ENCODE measurements at regions not wholly inside any gene's neighbourhood (a gene's known extent, or its start where the extent isn't known, plus 50 kb on each side); places are given as distances from the start of the nearest gene placed in this dataset.
"Not testable (repeated sequence)": the region's sequence is repeated elsewhere in the genome, so short reads cannot be mapped to it uniquely, and the experiment has no call there.

DNA sequence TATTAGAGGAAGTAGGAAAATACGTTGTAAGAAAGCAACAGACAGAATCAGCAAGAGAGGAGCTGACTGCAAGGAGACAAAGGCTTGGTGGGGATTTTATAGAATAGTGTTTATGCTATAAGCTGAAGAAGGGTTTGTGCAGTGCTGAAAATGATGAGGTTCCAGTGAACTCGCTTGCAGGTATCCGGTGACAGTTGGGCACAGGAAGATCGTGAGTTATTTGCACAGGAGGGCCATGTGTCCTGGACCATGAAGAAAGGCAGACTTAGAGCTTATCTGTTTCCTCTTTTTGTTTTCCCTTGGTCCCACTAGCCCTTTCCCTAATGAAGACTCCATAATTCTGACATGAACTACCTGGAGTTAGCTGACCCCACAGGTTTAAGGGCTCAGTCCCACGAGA, 61.4 kb downstream of the NXNL2 start:
- no peak for DNase-seq (ENCODE audit: low read depth in 3 of 3)

DNA sequence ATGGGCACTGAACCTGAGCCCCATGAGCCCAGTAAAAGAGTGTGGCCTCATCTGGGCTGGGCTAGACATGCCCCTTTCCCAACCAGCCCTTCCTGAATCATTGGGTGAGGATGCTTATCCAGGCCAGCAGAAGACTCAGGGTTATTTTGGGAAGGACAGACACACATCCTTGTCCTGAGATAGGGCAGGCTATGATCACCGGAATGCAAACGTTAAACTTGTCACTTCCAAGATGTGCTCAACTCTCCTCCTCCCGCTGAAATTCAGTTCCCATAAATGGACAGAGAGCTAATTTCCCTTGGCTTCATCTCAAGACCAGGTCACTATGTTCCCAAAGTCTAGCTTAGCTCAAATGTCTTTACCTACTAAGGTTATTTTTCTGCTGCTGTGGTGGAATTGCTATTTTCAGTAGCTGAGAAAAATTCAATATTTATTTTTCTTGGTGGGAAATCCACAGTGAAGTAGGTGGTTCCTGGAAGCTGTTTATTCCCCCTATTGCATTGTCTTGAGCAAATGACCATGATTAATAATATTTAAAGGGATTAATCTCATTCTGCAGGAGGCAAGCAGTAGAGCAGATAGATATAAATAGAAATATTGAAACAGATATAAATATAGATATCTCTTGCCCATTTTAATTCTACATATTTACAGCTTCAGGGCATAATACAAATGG, 70.0 kb downstream of the NXNL2 start:
- DNase-seq (ENCODE audit: low read depth in 3 of 3), result no peak

DNA sequence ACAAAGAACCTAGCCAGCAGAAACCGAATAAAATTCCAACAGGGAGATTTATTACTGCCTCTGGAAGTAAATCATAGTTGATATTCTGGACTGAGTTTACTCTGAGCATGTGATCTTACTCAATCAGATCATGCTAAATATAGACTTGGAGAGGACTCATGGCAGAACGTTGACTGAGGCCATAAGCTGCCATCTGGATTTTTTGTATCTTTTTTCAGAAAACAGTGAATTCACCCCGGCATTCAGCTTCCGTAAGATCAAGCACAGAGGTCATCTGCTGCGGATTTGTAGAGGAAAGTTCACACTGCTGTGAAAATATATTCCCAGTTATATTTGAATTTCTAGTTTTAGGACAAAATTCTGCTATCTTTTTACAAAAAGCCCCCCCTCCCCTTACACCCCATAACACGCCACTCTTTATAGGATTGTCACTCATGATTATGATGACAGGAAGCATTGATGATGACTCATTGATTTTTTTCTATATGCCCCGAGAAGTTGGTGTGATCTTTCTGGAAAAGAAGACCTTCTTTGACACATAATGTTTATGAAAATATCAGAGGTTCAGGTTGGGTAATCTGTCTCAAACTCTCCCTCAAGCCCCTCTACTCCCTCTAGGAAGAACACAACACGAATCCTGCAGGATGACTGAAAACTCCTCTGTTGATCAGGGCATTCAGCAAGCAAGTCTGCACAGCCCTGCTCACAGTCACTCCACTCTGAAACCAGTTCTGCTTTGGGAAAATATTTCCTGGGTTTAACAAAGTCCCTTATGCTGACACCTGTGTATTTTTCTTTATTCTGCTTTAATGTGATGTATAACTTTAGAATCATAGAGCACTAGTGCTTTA, 70.8 kb downstream of the NXNL2 start:
- no peak for DNase-seq (ENCODE audit: low read depth in 3 of 3)

DNA sequence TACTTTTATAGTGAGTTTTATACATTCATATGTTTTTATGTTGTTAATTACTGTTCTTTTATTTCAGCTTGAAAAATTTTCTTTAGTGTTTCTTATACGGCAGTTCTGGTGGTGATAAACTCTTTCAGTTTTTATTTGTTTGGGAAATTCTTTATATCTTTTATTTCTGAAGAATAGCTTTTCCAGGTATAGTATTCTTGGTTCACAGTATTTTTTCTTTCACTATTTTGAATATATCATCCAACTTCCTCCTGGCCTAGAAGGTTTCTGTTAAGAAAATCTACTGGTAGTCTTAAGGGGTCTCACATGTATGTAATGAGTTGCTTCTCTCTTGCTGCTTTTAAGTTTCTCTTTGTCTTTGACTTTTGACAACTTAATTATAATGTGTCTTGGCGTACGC, 79.4 kb downstream of the NXNL2 start:
- no peak for DNase-seq (ENCODE audit: low read depth in 3 of 3)

DNA sequence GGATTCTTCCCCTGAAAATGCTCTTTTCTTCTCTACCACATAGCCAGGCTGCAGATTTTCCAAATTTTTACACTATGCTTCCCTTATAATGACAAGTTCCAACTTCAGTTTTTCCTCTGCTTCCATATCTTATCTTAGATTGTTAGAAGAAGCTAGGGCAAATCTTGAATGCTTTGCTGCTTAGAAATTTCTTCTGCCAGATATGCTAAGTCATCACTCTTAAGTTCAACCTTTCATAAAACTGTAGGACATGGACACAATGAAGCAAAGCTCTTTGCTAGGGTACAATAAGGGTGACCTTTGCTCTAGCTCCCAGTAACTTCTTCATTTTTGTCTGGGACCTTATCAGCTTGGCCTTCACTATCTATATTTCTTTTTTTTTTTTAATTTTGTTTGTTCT, 88.7 kb downstream of the NXNL2 start:
- no peak for DNase-seq (ENCODE audit: low read depth in 3 of 3)

DNA sequence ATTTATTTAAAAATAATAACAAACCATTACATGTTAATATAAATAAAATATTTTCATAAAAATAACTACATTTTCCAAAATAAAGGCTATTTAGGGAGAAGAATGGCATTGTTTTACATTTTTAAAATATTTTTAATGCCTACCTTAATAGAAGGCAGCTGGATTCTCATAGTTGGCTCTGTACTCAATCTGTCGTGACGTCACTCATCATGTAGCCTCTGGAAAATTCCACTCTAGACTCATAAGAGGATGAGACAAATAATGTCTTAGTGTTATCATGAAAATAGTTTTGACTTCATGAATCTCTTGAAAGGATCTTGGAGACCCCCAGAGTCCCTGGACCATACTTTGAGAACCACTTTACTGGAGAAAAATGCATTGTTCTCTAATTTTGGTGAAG, 93.1 kb downstream of the NXNL2 start:
- DNase-seq (ENCODE audit: low read depth in 3 of 3), result no peak

DNA sequence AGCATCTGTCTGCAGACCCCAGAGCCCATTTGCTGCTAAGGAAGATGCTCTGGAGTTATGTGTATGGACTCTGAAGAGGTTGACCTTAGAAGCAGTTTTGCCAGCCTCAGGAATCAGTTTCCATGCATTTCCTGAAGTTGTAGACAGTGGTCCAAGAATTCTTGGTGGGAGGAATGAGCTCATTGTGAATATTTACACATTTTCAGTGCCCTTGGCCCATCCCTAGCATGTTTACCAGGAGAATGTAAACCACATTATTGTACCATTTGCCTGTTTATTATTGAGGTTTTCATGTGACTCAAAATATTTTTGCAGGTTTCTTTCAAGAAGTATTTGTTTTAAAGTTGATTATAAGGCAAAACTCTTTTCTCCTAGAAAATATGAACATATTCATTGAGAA, 93.8 kb downstream of the NXNL2 start:
- no peak for DNase-seq (ENCODE audit: low read depth in 3 of 3)

DNA sequence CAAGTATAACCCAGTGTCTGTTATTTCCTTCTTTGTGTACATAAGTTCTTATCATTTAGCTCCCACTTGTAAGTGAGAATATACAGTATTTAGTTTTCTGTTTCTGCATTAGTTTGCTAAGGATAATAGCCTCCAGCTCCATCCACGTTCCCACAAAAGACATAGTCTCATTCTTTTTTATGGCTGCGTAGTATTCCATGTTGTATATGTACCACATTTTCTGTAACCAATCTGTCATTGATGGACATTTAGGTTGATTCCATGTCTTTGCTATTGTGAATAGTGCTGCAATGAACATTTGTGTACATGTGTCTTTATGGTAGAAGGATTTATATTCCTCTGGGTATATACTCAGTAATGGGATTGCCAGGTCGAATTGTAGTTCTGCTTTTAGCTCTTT, 95.6 kb downstream of the NXNL2 start:
- DNase-seq (ENCODE audit: low read depth in 3 of 3), result not testable (repeated sequence)

DNA sequence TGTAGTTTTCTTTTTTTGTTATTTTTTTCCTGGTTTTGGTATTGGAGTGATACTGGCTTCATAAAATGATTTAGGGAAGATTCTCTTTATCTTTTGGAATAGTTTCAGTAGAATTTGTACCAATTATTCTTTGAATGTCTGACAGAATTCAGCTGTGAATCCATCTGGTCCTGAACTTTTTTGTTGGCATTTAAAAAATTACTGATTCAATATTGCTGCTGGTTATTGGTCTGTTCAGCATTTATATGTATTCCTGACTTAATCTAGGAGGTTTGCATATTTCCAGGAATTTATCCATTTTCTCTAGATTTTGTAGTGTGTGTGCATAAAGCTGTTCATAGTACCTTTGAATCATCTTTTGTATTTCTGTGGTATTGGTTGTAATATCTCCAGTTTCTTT, 100.2 kb downstream of the NXNL2 start:
- DNase-seq (ENCODE audit: low read depth in 3 of 3), result no peak

DNA sequence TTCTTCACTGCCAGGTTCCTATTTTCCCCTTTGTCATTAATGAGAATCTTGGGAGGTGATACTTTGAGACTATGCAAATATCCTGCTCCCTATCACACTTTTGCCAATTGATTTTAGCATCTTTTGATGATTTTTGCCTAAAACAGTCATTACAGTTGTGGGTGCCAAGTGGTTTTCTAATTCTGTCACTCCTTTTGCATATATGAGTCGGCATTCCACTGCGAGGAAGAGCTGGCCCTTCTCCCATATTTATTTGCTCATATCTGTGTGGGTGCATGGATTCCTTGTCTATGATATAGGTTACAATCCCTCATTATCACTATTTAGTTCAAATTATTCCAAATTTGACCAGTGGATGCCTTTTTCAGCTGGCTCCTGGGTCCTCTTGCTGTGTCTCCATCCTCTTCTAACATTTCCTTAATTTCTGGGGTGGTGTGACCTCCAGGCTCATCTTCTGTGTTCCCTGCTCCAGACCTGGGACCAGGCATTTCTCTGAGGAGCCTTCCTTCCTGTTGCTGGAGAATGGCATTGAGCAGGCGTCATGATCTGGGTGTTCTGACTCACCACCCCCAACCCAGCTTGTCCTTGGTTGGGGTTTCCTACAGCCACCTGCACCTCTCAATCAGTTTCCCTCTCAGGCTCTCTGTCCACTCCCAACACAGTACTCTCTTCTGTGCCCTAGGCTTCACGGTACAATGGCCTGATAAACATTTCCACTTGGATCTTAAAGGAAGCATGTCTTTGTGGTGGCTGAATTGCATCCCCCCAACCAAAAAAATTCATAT, 106.7 kb downstream of the NXNL2 start:
- DNase-seq (ENCODE audit: low read depth in 3 of 3), result no peak

DNA sequence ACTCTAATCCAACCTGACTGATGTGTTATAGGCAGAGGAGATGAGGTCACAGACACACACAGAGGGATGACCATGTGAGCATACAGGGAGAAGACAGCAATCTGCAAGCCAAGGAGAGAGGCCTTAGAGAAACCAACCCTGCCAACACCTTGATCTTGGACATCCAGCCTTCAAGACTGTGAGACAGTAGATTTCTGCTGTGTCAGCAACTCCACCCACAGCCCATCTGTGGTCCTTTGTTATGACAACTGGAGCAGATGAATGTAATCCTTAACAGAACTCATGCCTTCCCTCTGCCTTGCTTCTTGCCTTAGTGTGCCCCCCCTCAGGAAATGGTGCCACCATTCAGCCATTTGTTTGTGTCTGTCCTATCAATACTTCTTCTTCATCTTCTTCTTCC, 107.4 kb downstream of the NXNL2 start:
- DNase-seq (ENCODE audit: low read depth in 3 of 3), result no peak

DNA sequence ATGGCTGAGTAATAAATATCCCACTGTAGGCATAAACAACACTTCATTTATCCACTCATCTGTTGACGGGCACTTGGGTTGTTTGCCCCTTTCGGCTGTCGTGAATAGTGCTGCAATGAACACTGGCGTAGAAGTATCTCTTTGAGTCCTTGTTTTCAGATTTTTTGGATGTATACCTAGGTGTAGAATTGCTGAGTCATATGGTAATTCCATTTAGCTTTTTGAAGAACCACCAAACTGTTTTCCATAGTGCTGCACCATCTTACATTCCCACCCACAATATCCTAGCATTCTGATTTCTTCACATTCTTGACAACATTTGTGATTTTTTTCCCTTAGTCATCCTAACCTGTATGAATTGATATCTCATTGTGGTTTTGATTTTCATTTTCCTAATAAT, 109.0 kb downstream of the NXNL2 start:
- no peak for DNase-seq (ENCODE audit: low read depth in 3 of 3)

DNA sequence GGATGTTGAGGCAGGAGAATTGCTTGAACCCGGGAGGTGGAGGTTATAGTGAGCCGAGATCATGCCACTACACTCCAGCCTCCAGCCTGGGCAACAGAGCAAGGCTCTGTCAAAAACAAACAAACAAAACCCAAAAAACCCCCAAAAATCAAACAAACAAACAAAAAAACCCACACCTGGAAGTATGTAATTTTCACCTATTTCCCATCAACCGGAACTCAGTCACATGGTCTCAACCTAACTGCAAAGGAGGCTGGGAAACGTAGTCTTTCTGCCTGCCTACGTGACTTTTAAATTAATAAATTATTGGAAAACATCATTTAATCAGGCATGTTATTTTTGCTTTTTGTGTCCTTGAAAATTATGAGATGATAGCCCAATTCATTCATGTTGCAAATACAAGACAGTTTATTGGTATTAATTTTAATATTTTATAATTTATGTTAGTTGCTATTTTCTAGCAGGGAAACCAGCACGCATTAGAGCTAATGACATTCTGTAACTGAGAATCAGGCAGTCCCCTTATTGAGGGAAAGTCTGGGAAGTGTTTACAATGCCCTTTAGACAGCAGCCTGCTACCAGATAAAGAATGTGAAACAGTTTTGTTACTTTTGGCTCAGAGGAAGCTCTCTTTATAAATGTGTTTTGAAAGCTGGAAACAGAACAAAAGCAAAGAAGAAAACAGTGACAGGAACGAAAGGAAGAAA, 110.3 kb downstream of the NXNL2 start:
- no peak for DNase-seq (ENCODE audit: low read depth in 3 of 3)

DNA sequence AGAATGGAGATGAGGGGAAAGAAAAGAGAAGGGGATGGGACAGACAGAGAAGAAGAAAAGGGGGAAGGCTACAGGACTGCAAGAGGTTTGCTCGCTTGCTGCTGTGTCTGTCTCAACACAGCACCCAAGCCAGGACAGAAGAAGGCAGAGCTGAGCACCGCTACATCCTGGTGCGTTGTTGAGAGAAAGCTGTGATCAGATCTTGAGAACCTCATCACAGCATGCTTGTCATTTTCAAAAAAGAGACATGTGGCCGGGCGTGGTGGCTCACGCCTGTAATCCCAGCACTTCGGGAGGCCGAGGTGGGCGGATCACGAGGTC, 110.9 kb downstream of the NXNL2 start:
- no peak for DNase-seq (ENCODE audit: low read depth in 3 of 3)

DNA sequence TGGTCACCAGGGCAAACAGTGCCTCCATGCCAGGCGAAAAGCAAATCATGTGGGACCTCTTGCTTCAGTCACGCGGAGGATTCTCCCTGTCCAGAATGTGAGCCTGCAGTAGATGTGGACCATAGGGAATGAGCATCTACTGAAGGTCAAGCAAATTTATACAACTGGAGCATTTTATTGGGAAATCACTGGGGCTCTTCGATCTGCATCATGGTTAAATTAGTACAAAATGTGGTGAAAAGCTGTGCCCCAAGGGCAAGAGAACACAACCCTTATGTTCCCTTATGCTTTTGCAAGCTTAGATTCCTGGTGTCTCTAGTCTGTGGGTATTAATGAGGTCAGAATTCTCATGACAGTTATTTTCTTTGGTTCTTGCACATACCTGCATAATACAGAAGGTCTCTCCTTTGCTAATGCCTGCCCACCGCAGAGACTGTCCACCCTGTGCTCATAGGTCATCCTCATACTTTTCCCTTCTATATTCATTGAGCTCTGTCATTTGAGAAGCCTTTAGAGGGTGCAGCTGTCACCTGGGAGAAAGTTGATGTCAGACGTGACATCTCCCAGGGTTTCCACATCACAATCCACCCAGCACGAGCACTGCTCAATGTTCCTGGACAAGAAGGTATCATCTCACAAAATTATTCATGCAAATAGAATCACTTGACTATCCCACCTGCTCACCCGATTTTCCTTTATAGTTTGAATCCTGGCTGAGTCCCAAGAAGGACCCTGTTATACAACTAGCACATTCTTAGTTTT, 111.7 kb downstream of the NXNL2 start:
- DNase-seq (ENCODE audit: low read depth in 3 of 3), result no peak

DNA sequence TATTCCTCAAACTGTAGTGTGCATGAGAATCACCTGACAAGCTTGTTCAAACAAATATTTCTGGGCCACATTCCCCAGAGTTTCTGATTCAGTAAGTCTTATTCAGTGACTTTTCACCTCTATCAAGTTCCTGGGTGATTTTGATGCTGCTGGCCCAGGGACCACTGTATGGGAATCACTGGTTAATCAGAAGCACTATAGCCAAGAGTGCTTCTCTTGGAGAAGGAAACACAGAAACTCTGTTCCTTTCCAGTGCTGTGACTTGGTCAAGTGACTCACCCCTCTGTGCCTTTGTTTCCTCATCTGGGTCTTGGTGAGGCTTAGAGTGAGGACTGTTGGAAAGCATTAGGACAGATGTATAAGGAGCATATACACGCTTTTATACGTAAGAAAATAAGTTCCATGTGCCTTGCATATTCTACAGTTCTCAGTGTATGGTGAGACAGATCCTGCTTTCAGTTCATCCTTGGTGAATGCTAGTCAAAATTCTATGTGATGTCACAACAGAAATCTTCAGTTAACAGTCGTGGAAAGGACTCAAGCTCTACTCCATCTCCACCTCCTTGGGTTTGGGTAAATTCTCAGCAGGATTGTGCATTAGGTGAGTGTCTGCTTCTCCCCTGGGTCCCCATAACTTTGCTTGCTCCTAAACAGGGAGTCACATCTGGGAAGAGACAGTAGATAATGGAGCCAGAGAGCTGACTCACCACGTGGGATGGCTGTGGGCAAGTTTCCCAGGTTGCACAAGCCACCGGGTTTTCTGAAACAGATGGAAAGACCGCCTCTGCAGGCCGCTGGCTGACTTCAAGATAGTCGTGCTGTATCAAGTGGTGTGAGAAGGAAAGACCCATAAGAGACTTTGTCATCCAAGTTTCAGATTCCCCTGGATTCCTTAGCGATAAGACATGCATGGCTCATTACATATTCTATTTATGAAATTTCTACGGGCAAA, 117.0 kb downstream of the NXNL2 start:
- DNase-seq (ENCODE audit: low read depth in 3 of 3), result no peak

DNA sequence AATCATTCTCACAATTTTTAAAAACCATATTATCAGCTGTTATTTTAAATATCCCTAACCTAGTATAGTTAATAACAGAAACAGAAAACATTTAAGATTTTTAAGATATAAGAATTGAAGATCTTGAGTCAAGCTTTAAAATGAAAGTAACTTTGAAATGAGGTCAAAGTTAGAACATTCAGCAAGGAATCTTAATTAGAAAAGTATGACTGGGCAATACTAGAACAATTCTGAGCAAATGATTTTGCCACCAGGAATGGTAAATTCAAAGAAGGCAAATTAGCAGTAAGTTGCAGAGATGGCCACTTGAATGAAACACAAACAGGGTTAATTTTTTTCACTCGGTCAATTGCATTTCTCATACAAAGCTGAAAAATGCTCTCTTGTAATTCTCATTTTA, 117.9 kb downstream of the NXNL2 start:
- DNase-seq (ENCODE audit: low read depth in 3 of 3), result no peak

DNA sequence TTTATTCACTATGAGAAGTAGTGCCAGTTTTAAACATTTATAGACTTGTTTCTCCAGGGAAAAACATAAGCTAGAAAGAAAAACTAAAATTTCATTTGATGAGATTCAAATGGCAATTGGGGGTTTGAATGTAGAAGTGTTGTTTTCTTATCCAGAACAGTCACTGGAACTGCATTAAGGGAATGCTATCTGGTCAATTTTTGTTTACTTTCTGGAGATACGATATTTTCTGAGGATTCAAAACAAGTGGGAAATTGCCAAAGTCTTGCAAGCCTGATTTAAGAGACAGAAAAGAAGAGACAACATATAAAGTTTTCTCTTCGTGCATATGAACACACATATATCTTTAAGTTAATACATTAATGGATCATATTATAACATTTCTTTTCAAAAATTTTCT, 118.4 kb downstream of the NXNL2 start:
- DNase-seq (ENCODE audit: low read depth in 3 of 3), result no peak

DNA sequence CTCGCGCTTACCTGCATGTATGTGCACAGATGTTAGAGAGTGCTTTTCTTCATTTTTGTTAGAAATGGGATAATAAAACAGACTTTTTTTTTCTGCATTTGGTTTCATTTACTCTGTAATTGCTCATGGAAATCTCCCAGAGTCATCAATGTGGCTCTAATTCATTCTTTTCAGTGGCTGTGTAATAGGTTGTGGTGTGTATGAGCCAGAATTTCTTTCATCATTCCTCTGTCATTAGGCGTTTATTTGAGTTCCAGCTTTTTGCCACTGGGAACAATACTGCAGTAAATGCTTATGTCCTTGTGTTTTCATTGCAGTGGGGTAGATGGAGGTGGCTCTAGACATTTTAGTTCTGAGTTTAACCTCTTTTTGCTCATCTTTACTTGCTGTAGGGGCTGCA, 118.9 kb downstream of the NXNL2 start:
- DNase-seq (ENCODE audit: low read depth in 3 of 3), result no peak

DNA sequence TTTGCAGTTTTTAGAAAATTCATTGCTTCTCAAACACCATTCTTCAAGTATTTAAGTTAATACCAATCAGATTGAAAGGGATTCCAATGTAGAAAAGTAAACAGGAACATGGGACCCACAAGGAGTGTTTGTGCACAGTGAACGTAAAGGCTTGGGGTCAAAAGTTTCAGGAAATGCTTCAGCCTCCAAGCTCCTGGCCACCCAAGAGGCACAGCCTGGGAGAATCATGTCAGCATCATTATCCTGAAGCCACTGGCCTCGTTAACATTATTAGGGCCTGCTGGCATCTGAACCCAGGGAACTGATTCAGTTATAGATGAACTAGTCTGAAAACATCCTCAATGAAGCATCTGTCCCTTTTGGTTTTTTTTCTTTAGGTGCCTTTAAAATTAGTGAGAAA, 122.9 kb downstream of the NXNL2 start:
- DNase-seq (ENCODE audit: low read depth in 3 of 3), result no peak

All from stimulated activated CD4-positive, alpha-beta T cell treated with anti-CD3 and anti-CD28 coated beads, TNF-alpha, amount 100 ng/mL, for 48 hours (primary cell).